HG02571 (cell line): ENCODE measurements at regions not wholly inside any gene's neighbourhood (a gene's known extent, or its start where the extent isn't known, plus 50 kb on each side); places are given as distances from the start of the nearest gene placed in this dataset.

ENCODE experiments used
- ATAC-seq: cut with Tn5 transposase; IDR thresholded peaks from one replicate; pipeline ENCODE4 v1.9.1; 2021; ENCODE audit warnings: mild to moderate bottlenecking, moderate library complexity; ENCODE audit not compliant: unreplicated experiment

GRCh38 chr4:123832173-123833026 lies 435.8 kb downstream of the SPRY1 start:
- ATAC-seq, result no peak

GRCh38 chr4:123833171-123833643 lies 436.6 kb downstream of the SPRY1 start:
- no peak for ATAC-seq

- ATAC-seq, result no peak
These were observed 439.4 kb downstream of the SPRY1 start for GRCh38 chr4:123835831-123836590.

DNA sequence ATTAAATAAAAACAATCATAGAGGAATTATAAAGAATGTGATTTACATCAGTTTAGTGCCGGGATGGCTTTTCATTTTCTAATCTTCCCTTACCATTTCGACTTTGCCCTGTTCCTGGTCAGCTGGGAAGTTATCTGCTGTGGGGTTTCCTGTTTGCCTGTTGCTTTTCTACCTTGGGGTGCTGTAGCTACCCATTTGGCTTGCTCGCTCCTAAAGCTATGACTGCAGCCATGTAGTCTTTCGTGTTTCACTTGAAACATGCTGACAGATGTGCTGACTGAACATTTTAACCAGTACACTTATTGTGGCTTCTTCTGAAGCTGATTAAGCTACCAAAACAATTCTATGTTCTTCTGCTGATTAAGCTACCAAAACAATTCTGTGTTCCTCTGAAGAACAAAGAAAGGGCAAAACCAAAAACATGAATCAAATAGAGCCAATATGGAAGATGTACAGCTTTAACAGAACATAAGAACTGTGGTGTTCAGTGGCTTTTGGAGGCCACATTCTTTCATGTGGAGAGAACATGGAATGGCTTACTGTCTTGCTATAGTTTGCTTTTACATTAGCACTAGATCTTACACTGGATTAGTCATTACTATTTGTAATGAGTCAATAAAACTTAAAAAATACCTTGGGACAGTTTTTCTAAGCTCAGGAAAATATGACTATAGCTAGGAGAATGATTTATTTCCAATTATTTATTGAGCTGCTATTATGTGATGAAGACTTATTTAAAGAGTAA lies 440.4 kb downstream of the SPRY1 start:
- no peak for ATAC-seq

DNA sequence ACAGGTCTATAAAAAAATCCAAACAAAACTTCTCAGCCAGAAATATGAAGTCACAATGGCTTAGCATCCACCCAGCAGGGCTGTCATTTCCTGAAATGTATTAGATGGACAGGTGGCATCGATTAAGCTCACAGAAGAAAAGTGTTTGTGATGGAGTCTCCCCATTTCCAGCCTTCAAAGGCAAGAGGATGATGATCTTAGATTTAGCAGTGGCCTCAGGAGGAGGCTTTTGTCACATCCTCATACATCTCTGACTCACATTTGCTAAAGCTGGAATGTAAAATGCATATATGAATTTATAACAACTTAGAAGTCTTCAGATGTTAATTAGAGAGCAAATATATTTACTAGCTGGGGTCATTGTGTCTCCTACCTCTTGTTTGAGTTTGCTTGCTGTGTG lies 441.9 kb downstream of the SPRY1 start:
- ATAC-seq, result no peak

DNA sequence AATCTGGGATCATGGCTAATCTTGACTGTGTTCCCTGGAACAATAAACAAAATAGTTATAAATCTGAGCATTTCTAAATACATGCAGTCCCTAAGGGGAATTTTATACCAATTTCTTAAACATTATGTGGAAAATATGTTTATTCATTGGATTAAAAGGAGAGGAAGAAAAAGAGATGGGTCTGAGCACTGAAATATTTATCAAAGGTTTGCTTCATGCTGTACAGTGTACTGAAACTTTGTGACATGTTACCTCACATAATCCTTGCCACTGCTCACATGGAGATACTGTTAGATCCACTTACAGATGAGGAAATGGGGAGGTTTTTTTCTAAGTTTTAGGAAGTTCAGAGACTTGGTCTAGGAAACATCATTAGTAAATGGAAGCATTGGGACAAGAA lies 443.6 kb downstream of the SPRY1 start:
- ATAC-seq, result no peak

DNA sequence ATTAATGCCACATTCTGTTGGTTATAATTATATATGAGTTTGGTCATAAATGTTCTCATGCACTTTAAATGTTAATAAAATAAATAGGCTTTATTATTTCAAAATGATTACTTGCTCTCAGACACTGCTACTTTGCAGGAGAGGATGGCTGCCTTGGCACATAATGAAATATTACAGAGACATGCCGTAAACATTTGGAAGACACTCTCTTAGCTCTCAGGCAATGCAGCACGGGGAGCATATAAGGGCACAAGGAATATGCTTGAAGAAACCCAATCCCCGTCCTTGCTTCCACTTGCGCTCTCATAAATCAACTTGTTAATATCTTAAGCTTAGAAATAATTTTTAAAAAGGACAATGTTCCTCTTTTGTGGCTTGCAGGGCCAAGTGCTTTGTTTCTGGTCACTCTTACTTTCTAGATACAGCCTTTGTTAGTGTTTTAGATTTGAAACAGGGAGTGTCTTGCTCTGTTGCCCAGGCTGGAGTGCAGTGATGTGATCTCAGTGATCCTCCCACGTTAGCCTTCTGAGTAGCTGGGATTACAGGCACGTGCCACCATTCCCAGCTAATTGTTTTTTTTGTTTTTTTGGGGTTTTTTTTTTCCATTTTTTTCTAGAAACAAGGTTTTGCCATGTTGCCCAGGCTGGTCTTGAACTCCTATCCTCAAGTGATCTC lies 445.0 kb downstream of the SPRY1 start:
- ATAC-seq, result no peak

DNA sequence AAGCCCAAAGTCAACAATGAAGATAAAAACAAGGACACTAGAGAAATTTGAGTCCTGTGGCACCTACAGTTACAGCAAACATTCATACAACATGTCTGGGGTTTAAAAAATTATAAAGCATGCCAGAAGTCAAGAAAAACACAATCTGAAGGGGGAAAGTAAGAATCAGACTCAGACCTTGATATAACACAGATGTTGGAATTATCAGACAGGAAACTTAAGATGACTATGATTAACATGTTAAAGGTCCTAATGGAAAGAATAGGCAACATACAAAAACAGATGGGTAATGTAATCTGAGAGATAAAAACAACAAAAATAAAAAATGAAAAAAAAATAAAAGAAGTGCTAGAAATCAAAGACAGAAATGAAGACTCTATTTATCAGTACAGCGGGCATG lies 446.5 kb downstream of the SPRY1 start:
- no peak for ATAC-seq

- no peak for ATAC-seq
These were observed 447.8 kb downstream of the SPRY1 start for GRCh38 chr4:123844374-123844773.

DNA sequence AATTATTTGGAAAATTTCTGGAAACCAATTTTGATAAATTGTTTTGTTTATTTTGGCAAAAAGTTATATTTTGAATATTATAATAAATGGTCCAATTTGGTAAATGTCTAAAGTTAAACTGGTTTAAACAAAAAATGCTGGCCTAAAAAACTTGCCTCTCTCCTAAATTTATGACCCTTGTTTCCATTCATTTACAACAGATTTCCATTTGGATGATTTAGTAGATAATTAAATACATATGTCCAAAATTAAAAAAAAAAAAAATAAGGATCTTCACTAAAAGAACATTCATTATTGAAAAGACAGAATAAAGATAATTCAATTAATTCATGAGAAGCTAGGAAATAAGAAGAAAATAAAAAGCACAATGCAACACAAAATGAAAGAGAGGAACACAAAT lies 449.5 kb downstream of the SPRY1 start:
- ATAC-seq, result no peak

DNA sequence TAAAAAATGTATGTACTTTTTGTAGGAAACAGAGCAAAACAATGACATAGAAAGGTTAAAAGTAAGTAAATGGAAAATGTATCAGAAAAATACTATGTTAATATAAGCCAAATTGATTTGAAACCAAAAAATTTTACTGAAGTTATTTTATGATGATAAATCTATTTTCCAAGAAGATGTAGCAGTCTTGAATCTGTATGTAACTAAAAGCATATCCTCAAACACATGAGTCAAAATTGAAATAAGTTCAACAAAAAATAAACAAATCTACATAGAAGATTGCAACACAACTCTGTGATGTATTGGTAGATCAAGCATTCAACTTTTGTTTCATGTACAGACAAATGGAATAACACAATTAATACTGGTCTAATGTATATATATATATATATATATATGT lies 450.0 kb downstream of the SPRY1 start:
- no peak for ATAC-seq

GRCh38 chr4:123848606-123849005 lies 452.0 kb downstream of the SPRY1 start:
- ATAC-seq, result no peak

- ATAC-seq, result no peak
These were observed 452.9 kb downstream of the SPRY1 start for GRCh38 chr4:123849495-123849894.

DNA sequence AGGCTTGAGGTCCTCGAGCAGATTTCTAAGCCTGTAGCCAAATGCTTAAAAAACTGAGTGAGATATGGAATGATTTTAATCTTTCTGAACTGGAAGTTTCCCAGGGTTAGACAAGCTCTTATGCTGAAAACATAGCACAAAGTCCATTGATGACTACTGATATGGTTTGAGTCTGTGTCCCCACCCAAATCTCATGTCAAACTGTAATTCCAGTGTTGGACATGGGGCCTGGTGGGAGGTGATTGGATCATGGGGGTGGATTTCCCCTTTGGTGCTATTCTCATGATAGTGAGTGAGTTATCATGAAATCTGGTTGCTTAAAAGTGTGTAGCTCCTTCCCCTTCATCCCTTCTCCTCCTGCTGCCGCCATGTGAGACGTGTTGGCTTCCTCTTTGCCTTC lies 454.9 kb downstream of the SPRY1 start:
- no peak for ATAC-seq

- no peak for ATAC-seq
These were observed 457.1 kb downstream of the SPRY1 start for GRCh38 chr4:123853651-123854050.

DNA sequence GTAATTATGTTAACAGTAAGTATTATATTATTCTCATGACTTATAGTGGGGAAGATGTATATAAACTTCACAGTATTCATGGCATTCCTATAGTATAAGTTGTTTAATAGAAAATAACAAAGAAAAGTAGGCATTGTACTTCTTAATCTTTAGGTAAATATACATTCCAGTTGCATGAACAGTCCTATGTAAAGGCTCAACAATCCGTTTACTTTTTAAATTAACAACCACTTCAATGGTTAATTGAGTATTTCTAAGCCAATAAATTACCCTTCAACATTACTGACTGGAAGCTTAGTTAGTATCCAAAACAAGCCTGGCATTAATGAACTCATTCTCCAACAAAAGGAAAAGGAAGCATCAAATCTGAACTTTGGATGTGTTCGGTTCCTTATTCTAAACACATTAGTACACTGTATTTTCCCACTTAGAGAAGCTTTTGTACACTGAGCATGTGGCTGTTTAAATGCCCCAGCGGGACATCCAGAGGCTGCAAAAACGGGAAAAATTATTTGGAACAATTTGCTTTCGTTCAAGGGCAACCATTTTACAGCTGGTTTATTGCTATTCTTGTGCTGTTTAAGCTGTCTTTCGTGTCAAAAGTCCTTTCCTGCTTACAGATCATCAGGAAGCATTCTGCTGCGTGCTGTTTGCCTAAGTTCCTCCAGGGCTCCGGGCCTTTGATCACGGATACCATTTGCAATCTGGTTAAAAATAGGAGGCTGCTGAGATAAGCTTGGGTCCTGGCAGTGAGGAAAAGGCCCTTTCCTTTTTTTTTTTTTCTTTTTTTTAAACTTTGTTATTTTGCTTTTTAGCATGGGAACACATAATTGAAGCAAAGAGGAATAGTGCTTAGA lies 460.3 kb downstream of the SPRY1 start:
- ATAC-seq, result no peak

DNA sequence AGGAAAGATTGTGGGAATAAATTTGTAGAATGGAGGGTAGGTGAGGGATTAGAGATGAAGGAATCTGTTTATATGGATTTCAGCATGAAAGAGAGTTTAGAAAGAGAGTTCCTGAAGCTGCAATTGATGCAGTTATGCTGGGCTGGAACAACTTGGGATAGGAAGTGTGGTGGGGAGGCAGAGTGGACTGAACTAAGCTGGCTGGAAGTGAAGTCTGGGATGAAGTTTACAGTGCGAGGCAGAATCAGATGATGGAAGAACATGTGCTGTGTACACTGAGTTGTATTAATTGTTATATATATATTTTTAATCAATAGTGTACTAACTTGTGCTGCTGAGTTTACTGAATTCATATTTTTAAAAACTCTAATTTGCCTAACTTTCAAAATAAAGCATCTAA lies 461.9 kb downstream of the SPRY1 start:
- ATAC-seq, result no peak

GRCh38 chr4:123862812-123863211 lies 466.2 kb downstream of the SPRY1 start:
- ATAC-seq, result no peak

GRCh38 chr4:123866796-123867195 lies 470.2 kb downstream of the SPRY1 start:
- no peak for ATAC-seq
